PC-9 (cell line): ENCODE measurements at regions not wholly inside any gene's neighbourhood (a gene's known extent, or its start where the extent isn't known, plus 50 kb on each side); places are given as distances from the start of the nearest gene placed in this dataset.

ENCODE experiments used
- EZH2 ChIP-seq: fragments of 200-600 bp; sonication (generic); IDR thresholded peaks from 2 replicates; pipeline ENCODE4 v1.8.0; 2017; ENCODE audit warnings: antibody characterized with exemption, low read depth
- TF ChIP-seq, protein P1 (sequence below): fragments of 200-600 bp; sonication (generic); conservative IDR thresholded peaks from 2 replicates; pipeline ENCODE4 v1.6.1; 2017; ENCODE audit warnings: mixed run types, antibody characterized with exemption, mild to moderate bottlenecking, moderate library complexity

GRCh38 chr14:94831085-94831484, 61.2 kb upstream of the GSC start:
- TF ChIP-seq, protein P1, sequence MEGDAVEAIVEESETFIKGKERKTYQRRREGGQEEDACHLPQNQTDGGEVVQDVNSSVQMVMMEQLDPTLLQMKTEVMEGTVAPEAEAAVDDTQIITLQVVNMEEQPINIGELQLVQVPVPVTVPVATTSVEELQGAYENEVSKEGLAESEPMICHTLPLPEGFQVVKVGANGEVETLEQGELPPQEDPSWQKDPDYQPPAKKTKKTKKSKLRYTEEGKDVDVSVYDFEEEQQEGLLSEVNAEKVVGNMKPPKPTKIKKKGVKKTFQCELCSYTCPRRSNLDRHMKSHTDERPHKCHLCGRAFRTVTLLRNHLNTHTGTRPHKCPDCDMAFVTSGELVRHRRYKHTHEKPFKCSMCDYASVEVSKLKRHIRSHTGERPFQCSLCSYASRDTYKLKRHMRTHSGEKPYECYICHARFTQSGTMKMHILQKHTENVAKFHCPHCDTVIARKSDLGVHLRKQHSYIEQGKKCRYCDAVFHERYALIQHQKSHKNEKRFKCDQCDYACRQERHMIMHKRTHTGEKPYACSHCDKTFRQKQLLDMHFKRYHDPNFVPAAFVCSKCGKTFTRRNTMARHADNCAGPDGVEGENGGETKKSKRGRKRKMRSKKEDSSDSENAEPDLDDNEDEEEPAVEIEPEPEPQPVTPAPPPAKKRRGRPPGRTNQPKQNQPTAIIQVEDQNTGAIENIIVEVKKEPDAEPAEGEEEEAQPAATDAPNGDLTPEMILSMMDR = no peak
- TF ChIP-seq EZH2 = no peak
